HG03097 (cell line): ENCODE measurements at regions not wholly inside any gene's neighbourhood (a gene's known extent, or its start where the extent isn't known, plus 50 kb on each side); places are given as distances from the start of the nearest gene placed in this dataset.

Experiments
- ATAC-seq: cut with Tn5 transposase; IDR thresholded peaks from one replicate; pipeline ENCODE4 v1.9.1; 2021; ENCODE audit not compliant: unreplicated experiment, low FRiP score

DNA sequence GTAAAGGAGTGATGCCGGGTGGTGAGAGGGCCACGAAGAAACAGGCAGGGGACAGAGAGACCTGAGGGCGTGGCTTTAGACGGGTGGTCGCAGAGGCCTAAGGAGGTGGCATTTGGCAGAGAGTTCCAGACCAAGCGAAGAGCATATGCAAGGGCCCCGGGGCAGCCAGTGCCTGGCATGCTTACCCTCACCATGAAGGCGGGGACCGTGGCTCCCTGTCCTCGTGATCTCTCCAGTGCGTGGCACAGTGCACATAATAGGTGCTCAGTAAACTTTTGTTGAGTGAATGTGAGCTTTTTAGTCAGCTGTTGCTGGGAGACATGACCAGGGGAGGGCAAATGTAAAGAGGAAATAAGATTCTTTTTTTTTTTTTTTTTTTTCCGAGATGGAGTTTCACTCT lies 245.6 kb upstream of the GSE1 start:
- no peak for ATAC-seq

DNA sequence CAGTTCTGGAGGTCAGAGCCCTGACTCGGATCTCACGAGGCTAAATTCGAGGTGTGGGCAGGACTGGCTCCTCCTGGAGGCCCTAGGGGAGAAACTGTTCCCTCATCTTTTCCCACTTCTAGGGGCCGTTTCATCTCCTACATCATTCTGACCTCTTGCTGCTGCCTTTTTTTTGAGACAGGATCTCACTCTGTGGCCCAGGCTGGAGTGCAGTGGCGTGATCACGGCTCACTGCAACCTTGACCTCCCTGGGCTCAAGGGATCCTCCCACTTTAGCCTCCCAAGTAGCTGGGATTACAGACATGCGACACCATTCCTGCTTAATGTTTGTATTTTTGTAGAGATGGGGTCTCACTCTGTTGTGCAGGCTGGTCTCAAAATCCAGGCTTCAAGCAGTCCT lies 244.1 kb upstream of the GSE1 start:
- no peak for ATAC-seq

DNA sequence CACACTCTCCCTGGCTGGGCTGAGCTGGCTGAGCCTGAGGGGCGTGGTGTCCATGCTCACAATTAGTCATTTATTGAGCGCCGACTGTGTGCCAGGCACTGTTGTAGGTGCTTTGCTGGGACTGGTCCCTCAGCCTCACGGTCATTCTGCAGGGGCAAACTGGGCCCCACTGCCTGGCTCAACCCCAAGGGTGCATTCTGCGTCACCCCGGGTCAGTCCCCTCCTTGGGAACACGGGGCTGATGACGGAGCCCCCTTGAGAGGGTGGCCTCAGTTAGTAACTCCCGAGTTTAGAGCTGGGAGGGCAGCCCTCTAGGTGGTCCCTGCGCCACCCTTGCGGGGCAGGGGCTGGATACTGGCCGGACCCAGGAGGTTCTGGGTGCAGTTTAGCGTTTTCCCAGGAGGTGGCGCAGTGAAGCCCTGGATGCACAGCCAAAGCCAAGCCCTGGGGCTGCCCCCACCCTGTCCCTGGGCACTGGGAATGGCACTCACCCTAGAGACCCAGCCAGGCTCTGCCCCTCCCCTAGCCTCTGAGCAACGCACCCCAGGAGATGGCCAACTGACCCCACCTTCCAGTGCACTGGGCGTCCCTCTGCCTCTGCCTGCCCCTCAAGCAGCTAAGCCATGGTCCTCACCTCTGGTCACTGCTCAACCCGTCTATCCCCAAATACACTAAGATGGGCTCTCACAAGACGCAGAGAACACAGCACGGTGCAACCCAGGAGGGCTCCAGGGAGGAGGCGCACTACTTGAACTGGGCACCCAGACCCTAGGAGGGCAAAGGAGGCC lies 243.2 kb upstream of the GSE1 start:
- ATAC-seq: no peak

DNA sequence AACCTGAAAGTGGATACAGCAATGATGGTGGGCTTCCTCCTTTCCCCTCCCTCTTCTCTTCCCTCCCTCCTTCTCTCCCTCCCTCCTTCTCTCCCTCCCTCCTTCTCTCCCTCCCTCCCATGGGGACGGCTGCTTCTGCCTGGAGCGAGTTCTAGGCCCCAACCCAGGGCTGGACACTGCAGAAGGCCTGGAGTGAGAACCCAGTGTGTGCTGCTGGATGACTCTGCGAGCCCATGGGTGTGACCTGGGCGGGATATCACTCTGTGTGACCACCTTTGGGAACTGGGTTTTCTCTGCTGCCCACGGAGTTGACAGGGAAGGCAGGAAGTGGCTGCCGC lies 242.6 kb upstream of the GSE1 start:
- no peak for ATAC-seq

DNA sequence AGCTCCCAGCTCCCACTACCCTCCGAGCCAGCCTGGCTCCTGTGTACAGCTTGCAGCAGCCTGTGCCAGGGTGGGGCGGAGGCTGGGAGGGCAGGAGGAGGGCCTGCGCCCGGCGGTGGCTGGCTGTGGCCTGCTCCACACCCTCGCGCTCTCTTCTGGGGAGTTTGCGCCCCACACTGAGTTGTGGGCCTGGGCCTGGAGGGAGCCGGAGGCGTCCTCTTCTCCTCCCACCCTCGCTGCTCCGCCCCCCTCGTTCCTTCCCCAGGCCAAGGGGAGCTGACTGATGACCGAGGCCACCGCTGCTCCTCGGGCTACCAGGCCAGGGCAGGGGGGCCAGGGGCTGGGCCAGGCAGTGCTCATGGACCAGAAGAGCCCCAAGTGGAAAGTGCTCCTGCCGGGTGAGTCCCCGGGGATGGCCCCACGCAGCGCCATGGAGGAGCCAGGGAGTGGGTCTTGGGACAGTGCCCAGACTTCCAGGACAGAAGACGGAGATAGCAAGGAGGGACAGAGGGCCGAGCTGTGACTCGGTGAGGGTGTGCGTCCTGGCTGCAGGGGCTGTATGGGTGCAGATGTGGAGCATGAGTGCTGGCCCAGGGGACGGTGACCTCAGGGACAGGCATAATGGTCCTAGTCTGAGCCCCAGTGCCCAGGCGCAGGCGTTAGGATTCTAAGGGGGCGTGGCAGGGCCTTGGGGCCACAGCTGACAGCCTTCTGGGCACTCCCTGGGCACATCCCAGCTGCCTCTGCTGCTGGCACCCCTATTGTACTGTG lies 242.1 kb upstream of the GSE1 start:
- no peak for ATAC-seq

DNA sequence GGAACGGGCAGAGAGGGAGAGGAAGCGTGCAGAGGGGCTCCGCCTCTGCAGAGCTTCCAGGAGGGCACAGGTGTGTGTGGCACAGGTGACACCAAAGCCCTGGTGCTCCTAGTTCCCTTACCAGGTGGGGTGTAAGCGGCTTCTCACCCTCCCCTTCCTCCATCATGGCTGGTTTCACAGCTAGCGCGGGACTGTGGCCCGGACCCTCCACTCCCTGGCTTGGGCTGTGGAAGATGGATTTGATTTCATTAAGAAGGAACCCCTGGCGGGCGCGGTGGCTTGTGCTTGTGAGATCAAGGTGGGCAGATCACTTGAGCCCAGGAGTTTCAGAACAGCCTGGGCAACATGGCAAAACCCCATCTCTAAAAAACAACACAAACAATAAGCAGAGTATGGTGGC lies 241.2 kb upstream of the GSE1 start:
- no peak for ATAC-seq

DNA sequence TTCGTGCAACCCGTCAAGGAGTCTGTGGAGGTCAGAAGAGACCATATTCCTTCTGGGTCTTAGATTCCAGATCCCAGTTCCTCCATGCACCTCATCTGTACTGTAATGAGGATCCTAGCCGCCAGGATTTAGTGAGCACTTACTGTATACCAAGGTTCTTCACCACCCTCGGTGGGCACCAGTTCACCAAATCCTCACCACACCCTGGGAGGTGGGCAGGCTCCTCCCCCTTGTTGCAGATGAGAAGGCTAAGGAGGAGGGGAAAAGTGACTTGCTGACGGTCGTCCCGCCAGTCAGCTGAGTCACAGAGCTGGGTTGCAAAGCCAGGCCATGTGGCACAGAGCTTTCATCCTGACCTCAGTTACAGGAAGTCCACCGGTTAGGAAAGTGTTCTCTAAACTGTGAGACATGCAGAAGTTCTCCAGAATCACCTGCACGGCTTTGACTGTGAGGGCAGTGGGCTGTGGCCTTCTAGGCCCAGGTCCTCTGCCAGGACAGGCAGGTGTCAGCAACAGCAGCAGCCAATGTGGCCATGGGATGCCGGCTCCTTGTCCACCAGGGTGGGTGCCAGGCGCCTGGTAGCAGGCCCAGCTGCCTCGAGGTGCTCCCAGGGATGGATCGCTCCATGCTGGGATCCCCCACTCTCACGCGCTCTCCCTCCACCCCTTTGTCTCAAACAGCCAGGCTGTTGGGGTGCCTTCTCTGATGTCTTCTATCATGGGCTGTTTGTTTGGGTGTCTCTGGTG lies 240.3 kb upstream of the GSE1 start:
- no peak for ATAC-seq

DNA sequence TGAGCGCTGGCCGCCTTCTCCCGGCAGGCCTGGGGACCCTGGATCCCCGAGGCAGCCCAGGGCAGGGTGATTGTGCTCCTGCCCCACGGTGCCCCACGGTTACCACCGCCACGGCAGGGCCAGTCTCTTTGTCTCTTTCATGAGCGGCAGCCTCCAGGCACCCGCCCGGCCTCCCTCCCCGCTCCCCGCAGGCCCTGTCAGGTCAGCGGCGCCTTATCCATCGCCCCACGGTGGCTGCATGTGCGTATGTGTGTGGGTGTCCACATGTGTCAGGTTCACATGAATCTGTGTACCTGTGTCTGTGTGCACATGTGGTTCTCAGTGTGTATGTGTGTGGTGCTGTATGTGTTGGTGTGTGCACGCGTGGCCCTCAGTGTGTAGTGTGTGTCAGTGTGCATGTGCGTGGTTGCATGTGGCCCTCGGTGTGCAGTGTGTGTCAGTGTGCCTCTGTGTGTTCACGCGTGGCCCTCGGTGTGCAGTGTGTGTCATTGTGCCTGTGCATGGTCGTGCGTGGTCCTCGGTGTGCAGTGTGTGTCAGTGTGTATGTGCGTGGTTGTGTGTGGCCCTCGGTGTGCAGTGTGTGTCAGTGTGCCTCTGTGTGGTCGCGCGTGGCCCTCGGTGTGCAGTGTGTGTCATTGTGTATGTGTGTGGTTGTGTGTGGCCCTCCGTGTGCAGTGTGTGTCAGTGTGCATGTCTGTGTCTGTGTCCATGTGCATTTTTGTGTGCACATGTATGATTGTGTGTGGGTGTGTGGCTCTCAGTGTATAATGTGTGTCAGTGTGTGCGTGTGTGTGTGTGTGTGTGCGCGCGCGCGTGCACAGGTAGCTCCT lies 239.2 kb upstream of the GSE1 start:
- no peak for ATAC-seq

DNA sequence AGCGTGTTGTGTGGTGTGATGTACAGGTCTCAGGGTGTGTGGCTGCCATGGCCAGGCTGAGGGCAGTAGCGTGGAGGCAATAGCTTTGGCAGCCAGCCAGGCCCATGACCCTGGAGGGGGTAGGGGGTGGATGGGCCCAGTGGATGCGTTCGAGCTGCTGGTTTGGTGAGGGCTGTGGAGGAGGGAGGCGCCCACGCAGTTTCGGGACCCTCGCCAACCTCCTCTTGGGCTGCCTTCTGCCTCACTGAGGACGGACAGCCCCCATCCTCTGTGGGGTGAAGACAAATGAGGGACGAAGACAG lies 238.6 kb upstream of the GSE1 start:
- no peak for ATAC-seq

DNA sequence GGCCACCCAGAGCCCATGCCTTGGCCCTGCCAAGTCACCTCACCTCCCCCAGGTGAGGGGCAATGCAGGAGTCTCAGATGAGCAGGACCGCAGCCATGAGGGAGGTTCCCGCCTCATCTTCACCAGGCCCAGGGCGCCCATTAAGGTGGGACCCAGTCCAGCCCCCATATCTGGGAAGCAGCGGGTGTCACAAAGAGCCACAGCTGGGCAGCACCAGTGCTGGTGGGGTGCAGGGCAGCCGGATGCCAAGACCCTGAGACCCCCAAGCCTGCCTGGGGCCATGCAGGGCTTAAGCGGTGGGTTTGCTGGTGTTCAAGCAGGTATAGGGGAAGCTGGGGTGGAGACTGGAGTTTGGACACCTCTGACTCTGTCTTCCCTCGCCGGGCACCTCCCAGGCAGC lies 237.8 kb upstream of the GSE1 start:
- no peak for ATAC-seq

DNA sequence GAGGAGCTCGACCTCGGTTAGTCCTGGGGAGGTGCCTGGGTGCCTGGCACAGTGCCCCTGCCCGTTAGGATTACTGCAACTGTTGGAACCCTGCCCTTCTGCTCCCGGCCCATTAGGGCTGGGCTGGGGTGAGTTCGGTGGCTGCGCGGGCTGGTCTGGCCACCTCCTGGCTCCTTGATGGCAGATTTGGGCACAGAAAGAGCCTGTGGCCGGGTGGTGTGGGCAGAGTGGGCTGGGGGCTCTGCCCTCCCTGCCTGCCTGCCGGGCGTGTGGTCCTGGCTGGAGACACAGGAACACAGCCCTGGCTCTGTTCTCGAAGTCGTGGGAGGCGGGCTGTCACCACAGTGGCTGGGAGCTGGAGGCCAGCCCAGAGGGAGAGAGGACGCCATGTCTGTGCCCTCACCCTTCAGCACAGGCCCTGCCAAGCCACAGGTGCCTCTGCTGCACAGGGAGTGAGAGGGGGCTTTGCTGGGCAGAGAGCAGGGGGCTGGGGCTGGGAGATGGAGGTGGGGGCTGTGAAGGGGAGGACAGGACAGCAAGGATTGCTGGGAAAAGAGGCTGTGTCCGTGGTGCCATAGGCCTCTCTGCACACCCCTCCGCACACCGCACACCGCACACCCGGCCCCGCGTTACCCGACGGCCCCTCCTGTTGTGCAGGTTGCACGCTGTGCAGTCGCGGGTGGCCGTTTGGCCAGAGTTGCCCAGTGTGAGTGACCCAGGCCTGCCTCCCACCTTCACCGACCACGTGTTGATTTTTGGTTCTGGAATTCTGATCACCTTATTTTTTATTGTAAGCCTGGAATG lies 236.6 kb upstream of the GSE1 start:
- no peak for ATAC-seq

DNA sequence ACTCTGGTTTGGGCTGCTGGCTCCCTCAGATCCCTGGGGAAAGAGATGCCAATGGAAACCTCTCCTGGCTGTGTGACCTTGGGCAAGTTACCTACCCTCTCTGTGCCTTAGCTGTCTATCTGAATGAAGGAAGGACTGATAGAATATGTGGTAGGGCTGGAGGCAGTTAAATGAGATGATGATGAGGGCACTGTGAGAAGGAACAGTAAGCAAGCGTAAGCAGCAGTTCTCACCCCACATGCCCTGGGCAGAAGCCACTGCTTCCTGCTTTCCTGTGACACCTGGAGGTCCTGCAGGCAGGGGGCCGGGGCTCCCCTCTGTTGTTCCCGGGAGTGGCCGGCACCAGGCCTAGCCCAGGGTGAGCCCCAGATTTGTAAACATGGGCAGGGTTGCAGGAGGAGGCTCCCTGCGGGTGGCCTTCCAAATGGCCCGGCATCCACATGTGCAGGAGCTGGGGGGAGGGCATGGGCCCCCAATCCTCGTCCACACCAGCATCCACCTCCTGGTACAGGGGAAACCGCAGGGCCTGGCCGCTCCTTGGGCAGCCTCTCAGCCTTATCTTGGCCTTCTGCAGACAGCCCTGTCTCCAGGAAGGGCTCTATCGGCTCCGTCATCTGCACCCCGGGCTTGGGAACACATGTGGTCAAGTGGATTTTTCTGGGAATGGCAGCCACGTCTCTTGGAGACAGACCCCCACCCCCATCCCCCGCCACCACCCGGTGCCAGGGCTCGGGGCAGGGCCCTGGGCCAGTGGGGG lies 235.6 kb upstream of the GSE1 start:
- no peak for ATAC-seq

DNA sequence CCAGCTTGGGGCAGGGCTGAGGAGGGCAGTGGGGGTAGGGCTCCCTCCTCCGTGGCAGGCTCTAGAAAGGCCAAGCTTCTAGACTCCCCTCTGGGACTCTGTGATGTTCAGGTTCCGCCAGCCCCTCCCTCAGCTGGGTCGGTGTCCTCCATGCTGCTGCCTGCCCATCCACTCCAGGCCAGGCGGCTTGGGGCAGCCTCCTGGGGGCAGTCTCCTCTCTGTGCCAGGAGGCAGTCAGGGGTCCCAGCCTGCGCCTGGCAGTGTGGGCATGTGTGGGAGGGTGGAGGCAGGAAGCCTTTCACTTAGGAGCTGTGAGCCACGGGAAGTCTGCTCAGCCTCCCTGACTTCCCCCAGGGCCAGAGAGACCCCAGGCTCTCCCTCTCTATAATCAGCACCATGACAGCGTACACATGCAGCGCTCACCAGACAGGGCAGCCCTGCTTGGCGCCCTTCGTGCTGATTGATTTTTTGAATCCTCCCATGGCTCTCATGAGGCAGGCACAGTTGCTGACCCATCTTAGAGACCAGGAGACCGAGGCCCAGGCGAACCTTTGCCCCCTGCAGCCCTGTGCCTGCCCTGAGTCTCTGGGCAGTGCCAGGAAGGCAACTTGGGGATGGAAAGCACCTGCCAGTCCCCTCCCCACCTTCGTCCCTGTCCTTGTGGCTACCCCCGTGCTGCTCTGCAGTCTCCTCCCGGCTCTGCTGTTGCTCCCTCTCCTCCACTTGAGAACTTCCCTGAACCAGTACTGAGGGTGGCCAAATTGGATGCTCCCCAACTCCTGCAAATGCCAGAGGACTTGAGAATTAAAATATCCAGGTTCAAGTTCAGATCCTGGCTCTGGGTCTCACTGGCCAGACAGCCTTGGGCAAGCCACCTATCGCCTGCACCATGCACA lies 234.7 kb upstream of the GSE1 start:
- ATAC-seq: no peak

DNA sequence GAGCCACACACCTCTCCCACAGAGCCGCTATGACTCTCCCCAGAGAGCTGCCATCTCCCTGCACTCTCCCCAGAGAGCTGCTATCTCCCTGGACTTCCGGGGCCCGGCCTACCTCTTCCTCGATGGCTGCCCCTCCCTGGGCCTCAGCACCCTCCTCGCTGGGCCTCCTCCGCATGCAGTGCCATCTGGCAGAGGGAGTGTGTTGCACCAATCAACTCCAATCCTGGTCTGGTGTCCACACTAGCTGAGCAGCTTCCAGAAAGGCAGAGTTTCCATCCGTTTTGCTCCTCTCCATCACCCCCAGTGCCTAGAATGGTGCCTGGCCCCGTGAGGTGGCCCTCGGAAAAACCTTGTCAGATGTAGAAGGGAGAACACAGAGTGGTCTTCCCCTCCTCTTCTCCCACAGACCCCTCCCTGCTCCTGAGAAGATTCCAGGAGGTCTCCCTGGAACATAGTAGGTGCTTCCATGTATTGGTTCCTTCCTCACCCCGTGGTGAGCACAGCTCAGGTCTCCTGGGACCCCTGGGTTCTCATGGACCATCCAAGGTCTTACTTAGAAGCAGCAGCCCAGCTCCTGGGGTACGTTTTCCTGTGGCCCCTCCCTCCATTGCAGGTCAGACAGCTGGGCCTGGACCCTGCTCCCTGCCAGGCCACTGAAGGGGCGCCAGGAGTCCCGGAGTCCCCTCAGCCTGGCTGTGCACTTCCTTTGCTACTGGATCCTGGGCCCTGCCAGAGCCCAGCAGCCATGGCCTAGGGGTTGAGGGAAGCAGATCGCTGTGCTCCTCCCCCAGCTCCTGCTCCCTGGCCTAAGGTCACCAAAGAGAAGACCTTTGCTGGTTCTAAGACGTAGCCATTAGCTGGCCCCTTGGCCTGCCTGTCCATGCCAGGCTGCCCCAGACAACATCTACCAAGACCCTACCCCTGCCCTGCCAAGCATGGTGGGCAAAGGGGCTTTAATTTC lies 233.8 kb upstream of the GSE1 start:
- no peak for ATAC-seq

DNA sequence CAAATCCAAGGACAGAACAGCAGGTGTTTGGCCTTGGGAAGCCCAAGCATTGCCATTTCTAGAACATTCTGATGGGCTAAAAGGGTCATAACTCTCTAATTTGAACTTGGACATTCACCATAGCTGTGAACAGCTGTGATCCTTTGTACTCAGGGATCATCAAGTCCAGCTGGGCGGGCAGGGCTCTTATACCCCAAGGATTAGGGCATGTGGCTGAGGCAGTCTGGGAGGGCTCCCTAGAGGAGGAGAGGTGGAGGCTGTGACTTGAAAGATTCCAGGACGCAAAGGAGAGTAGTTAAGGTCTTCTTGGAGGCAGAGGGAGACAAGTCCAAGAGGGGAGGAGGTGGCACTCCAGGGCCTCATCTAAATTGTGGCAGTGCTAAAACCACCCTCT lies 233.1 kb upstream of the GSE1 start:
- no peak for ATAC-seq

DNA sequence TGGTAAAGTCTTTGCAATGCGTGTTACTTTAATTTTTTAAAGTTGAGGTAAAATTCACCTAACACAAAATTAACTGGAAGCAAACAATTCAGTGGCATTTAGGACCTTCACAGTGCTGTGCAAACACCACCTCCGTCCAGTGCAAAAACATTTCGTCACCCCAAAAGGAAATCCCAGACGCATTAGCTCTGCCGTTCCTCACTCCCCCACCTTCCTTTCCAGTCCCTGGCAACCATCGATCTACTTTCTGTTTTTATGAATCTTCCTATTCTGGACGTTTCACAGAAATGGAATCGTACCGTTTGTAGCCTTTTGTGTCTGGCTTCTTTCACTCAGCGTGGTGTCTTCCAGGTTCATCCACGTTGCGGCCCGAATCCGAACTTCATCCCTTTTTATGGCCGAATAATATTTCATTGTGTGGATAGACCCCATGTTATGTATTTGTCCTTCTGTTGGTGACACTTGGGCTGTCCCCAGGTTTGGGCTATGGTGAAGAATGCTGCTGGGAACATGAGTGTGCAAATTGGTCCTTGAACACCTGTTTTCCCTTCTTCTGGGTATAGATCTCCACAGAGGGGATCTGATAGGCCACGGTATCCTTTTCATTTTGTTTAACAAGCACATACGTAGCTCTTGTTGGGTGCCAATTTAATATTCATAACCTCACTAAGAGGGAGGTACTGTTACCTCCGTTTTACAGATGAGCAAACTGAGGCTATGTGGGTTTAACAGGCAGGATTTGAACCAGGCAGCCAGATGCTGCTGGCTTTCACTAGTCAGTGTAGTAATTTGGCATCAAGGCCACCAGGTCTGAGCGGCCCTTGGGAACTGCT lies 232.0 kb upstream of the GSE1 start:
- no peak for ATAC-seq
